ENCODE measurements at regions not wholly inside any gene's neighbourhood (a gene's known extent, or its start where the extent isn't known, plus 50 kb on each side); places are given as distances from the start of the nearest gene placed in this dataset.

- TF ChIP-seq, protein P1, sequence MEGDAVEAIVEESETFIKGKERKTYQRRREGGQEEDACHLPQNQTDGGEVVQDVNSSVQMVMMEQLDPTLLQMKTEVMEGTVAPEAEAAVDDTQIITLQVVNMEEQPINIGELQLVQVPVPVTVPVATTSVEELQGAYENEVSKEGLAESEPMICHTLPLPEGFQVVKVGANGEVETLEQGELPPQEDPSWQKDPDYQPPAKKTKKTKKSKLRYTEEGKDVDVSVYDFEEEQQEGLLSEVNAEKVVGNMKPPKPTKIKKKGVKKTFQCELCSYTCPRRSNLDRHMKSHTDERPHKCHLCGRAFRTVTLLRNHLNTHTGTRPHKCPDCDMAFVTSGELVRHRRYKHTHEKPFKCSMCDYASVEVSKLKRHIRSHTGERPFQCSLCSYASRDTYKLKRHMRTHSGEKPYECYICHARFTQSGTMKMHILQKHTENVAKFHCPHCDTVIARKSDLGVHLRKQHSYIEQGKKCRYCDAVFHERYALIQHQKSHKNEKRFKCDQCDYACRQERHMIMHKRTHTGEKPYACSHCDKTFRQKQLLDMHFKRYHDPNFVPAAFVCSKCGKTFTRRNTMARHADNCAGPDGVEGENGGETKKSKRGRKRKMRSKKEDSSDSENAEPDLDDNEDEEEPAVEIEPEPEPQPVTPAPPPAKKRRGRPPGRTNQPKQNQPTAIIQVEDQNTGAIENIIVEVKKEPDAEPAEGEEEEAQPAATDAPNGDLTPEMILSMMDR (conservative IDR thresholded peaks at IDR 0.05; ENCODE audit: low read depth in 2 of 2): no peak
- TF ChIP-seq EZH2phosphoT487 (IDR thresholded peaks at IDR 0.05; ENCODE audit: unreplicated experiment): no peak
- no peak for TF ChIP-seq POLR2AphosphoS5 (IDR thresholded peaks at IDR 0.05; ENCODE audit: low read depth)
- no peak for TF ChIP-seq EZH2 (IDR thresholded peaks at IDR 0.05; ENCODE audit: low read depth, unreplicated experiment)
- no peak for TF ChIP-seq CREB1 (CRISPR knock-in tag; IDR thresholded peaks at IDR 0.05; ENCODE audit: low read depth)
- no peak for TF ChIP-seq STAT1 (IDR thresholded peaks at IDR 0.05; ENCODE audit: unreplicated experiment)
- TF ChIP-seq, protein P2, sequence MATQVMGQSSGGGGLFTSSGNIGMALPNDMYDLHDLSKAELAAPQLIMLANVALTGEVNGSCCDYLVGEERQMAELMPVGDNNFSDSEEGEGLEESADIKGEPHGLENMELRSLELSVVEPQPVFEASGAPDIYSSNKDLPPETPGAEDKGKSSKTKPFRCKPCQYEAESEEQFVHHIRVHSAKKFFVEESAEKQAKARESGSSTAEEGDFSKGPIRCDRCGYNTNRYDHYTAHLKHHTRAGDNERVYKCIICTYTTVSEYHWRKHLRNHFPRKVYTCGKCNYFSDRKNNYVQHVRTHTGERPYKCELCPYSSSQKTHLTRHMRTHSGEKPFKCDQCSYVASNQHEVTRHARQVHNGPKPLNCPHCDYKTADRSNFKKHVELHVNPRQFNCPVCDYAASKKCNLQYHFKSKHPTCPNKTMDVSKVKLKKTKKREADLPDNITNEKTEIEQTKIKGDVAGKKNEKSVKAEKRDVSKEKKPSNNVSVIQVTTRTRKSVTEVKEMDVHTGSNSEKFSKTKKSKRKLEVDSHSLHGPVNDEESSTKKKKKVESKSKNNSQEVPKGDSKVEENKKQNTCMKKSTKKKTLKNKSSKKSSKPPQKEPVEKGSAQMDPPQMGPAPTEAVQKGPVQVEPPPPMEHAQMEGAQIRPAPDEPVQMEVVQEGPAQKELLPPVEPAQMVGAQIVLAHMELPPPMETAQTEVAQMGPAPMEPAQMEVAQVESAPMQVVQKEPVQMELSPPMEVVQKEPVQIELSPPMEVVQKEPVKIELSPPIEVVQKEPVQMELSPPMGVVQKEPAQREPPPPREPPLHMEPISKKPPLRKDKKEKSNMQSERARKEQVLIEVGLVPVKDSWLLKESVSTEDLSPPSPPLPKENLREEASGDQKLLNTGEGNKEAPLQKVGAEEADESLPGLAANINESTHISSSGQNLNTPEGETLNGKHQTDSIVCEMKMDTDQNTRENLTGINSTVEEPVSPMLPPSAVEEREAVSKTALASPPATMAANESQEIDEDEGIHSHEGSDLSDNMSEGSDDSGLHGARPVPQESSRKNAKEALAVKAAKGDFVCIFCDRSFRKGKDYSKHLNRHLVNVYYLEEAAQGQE (IDR thresholded peaks at IDR 0.05; ENCODE audit: unreplicated experiment): no peak
Observed at GRCh38 chr4:107351196-107351595, 315.1 kb upstream of the DKK2 start.

Data from GM23338 (cell line).